ENCODE measurements at regions not wholly inside any gene's neighbourhood (a gene's known extent, or its start where the extent isn't known, plus 50 kb on each side); places are given as distances from the start of the nearest gene placed in this dataset.
"Not testable (repeated sequence)": the region's sequence is repeated elsewhere in the genome, so short reads cannot be mapped to it uniquely, and the experiment has no call there.

- CTCF ChIA-PET; H3K4me1 ChIP-seq (ENCODE audit: control insufficient read depth in 1 of 2, extremely low read depth in 1 of 2, insufficient read depth in 2 of 2, low read length in 2 of 2); H3K4me3 Mint-ChIP-seq; POLR2A ChIA-PET; H3K36me3 ChIP-seq (ENCODE audit: control insufficient read depth in 2 of 2, extremely low read depth in 1 of 2, insufficient read depth in 1 of 2, low read length in 1 of 2); H3K36me3 Mint-ChIP-seq; ATAC-seq (replicated peaks in 1 of 4); H3K27ac Mint-ChIP-seq; H3K27ac ChIP-seq (ENCODE audit: low read length); H3K4me1 Mint-ChIP-seq; DNase-seq; H3K27me3 ChIP-seq (replicated peaks in 1 of 2; ENCODE audit: control insufficient read depth in 2 of 2, extremely low read depth in 1 of 2, insufficient read depth in 2 of 2, low read length in 1 of 2); H3K9me3 ChIP-seq; H3K4me3 ChIP-seq (ENCODE audit: control insufficient read depth in 1 of 2, extremely low read depth in 1 of 2, low read length in 1 of 2); H3K27me3 Mint-ChIP-seq: not testable (repeated sequence)
- peaks cover 5 to 20% (median 7%) of the 10 kb centered on the region in 3 donors for H3K9me3 Mint-ChIP-seq
- 87% methylated on average over 14 of the region's 39 CpGs for WGBS (ENCODE audit: insufficient coverage)
These were observed 354.8 kb downstream of the NUP35 start for GRCh38 chr2:183478941-183479595.

GRCh38 chr2:183487326-183487725, 363.1 kb downstream of the NUP35 start:
- no peak for ATAC-seq (replicated peaks in 1 of 4)
- Histone ChIP-seq H3K27me3 (replicated peaks in 1 of 2; ENCODE audit: control insufficient read depth in 2 of 2, extremely low read depth in 1 of 2, insufficient read depth in 2 of 2, low read length in 1 of 2) (no peaks in the 10 kb centered on the region), H3K4me3 (ENCODE audit: control insufficient read depth in 1 of 2, extremely low read depth in 1 of 2, low read length in 1 of 2) (no peak overlapping the region), H3K36me3 (ENCODE audit: control insufficient read depth in 2 of 2, extremely low read depth in 1 of 2, insufficient read depth in 1 of 2, low read length in 1 of 2) (no peaks in the 10 kb centered on the region), H3K9me3 (no peaks in the 10 kb centered on the region), H3K4me1 (ENCODE audit: control insufficient read depth in 1 of 2, extremely low read depth in 1 of 2, insufficient read depth in 2 of 2, low read length in 2 of 2) (no peaks in the 10 kb centered on the region), H3K27ac (ENCODE audit: low read length) (no peak overlapping the region)
- no peak for DNase-seq
- Mint-ChIP-seq H3K27me3 (no peaks in the 10 kb centered on the region), H3K27ac (no peak overlapping the region), H3K9me3 (peaks cover 3 to 14% (median 10%) of the 10 kb centered on the region in 3 donors), H3K36me3 (no peaks in the 10 kb centered on the region), H3K4me1 (no peaks in the 10 kb centered on the region), H3K4me3 (no peak overlapping the region)
- ChIA-PET CTCF (no interaction called here), POLR2A (no interaction called here)
- WGBS (ENCODE audit: insufficient coverage): no CpG with 5 or more reads among the region's 3 CpGs

- H3K4me1 ChIP-seq (ENCODE audit: control insufficient read depth in 1 of 2, extremely low read depth in 1 of 2, insufficient read depth in 2 of 2, low read length in 2 of 2): no peaks in the 10 kb centered on the region
- ChIA-PET CTCF (no interaction called here), POLR2A (no interaction called here)
- Mint-ChIP-seq H3K4me3 (no peak overlapping the region), H3K4me1 (no peaks in the 10 kb centered on the region), H3K27me3 (no peaks in the 10 kb centered on the region), H3K9me3 (peaks cover 0 to 7% (median 3%) of the 10 kb centered on the region in 3 donors), H3K27ac (no peak overlapping the region), H3K36me3 (no peaks in the 10 kb centered on the region)
- H3K36me3 ChIP-seq (ENCODE audit: control insufficient read depth in 2 of 2, extremely low read depth in 1 of 2, insufficient read depth in 1 of 2, low read length in 1 of 2): no peaks in the 10 kb centered on the region
- H3K27me3 ChIP-seq (replicated peaks in 1 of 2; ENCODE audit: control insufficient read depth in 2 of 2, extremely low read depth in 1 of 2, insufficient read depth in 2 of 2, low read length in 1 of 2): no peaks in the 10 kb centered on the region
- DNase-seq (no peak), ATAC-seq (replicated peaks in 1 of 4) (no peak)
- H3K9me3 ChIP-seq: no peaks in the 10 kb centered on the region
- no peak overlapping the region for H3K27ac ChIP-seq (ENCODE audit: low read length)
- no peak overlapping the region for H3K4me3 ChIP-seq (ENCODE audit: control insufficient read depth in 1 of 2, extremely low read depth in 1 of 2, low read length in 1 of 2)
These were observed 364.2 kb downstream of the NUP35 start for GRCh38 chr2:183488421-183488820.

GRCh38 chr2:183490489-183490888, 366.2 kb downstream of the NUP35 start:
- no peaks in the 10 kb centered on the region for H3K36me3 ChIP-seq (ENCODE audit: control insufficient read depth in 2 of 2, extremely low read depth in 1 of 2, insufficient read depth in 1 of 2, low read length in 1 of 2)
- no peak overlapping the region for H3K4me3 ChIP-seq (ENCODE audit: control insufficient read depth in 1 of 2, extremely low read depth in 1 of 2, low read length in 1 of 2)
- H3K9me3 ChIP-seq: no peaks in the 10 kb centered on the region
- ChIA-PET CTCF (no interaction called here), POLR2A (no interaction called here)
- Mint-ChIP-seq H3K36me3 (no peaks in the 10 kb centered on the region), H3K4me3 (no peak overlapping the region), H3K4me1 (no peaks in the 10 kb centered on the region), H3K9me3 (peaks cover 0 to 3% (median 3%) of the 10 kb centered on the region in 3 donors), H3K27ac (no peak overlapping the region), H3K27me3 (no peaks in the 10 kb centered on the region)
- no CpG with 5 or more reads among the region's 3 CpGs for WGBS (ENCODE audit: insufficient coverage)
- no peaks in the 10 kb centered on the region for H3K27me3 ChIP-seq (replicated peaks in 1 of 2; ENCODE audit: control insufficient read depth in 2 of 2, extremely low read depth in 1 of 2, insufficient read depth in 2 of 2, low read length in 1 of 2)
- no peaks in the 10 kb centered on the region for H3K4me1 ChIP-seq (ENCODE audit: control insufficient read depth in 1 of 2, extremely low read depth in 1 of 2, insufficient read depth in 2 of 2, low read length in 2 of 2)
- ATAC-seq (replicated peaks in 1 of 4) (no peak), DNase-seq (no peak)
- H3K27ac ChIP-seq (ENCODE audit: low read length): no peak overlapping the region

- Mint-ChIP-seq H3K9me3 (peaks cover 0 to 3% (median 3%) of the 10 kb centered on the region in 3 donors), H3K4me3 (no peak overlapping the region), H3K4me1 (no peaks in the 10 kb centered on the region), H3K27ac (no peak overlapping the region), H3K36me3 (no peaks in the 10 kb centered on the region), H3K27me3 (no peaks in the 10 kb centered on the region)
- Histone ChIP-seq H3K36me3 (ENCODE audit: control insufficient read depth in 2 of 2, extremely low read depth in 1 of 2, insufficient read depth in 1 of 2, low read length in 1 of 2) (no peaks in the 10 kb centered on the region), H3K27me3 (replicated peaks in 1 of 2; ENCODE audit: control insufficient read depth in 2 of 2, extremely low read depth in 1 of 2, insufficient read depth in 2 of 2, low read length in 1 of 2) (no peaks in the 10 kb centered on the region), H3K4me3 (ENCODE audit: control insufficient read depth in 1 of 2, extremely low read depth in 1 of 2, low read length in 1 of 2) (no peak overlapping the region), H3K9me3 (no peaks in the 10 kb centered on the region), H3K4me1 (ENCODE audit: control insufficient read depth in 1 of 2, extremely low read depth in 1 of 2, insufficient read depth in 2 of 2, low read length in 2 of 2) (no peaks in the 10 kb centered on the region), H3K27ac (ENCODE audit: low read length) (no peak overlapping the region)
- CTCF ChIA-PET: no interaction called here
- POLR2A ChIA-PET: no interaction called here
- DNase-seq (no peak), ATAC-seq (replicated peaks in 1 of 4) (no peak)
- 80% methylated on average over 1 of the region's 2 CpGs for WGBS (ENCODE audit: insufficient coverage)
These were observed 366.7 kb downstream of the NUP35 start for GRCh38 chr2:183490914-183491313.

- Mint-ChIP-seq H3K4me3 (no peak overlapping the region), H3K27me3 (no peaks in the 10 kb centered on the region), H3K36me3 (no peaks in the 10 kb centered on the region), H3K4me1 (no peaks in the 10 kb centered on the region), H3K9me3 (peaks cover 0 to 3% (median 3%) of the 10 kb centered on the region in 3 donors), H3K27ac (no peak overlapping the region)
- ATAC-seq (replicated peaks in 1 of 4) (no peak), DNase-seq (no peak)
- no peak overlapping the region for H3K4me3 ChIP-seq (ENCODE audit: control insufficient read depth in 1 of 2, extremely low read depth in 1 of 2, low read length in 1 of 2)
- H3K9me3 ChIP-seq: no peaks in the 10 kb centered on the region
- no peaks in the 10 kb centered on the region for H3K27me3 ChIP-seq (replicated peaks in 1 of 2; ENCODE audit: control insufficient read depth in 2 of 2, extremely low read depth in 1 of 2, insufficient read depth in 2 of 2, low read length in 1 of 2)
- WGBS (ENCODE audit: insufficient coverage): no CpG with 5 or more reads among the region's 5 CpGs
- H3K36me3 ChIP-seq (ENCODE audit: control insufficient read depth in 2 of 2, extremely low read depth in 1 of 2, insufficient read depth in 1 of 2, low read length in 1 of 2): no peaks in the 10 kb centered on the region
- H3K4me1 ChIP-seq (ENCODE audit: control insufficient read depth in 1 of 2, extremely low read depth in 1 of 2, insufficient read depth in 2 of 2, low read length in 2 of 2): no peaks in the 10 kb centered on the region
- POLR2A ChIA-PET: no interaction called here
- CTCF ChIA-PET: no interaction called here
- H3K27ac ChIP-seq (ENCODE audit: low read length): no peak overlapping the region
These were observed 368.8 kb downstream of the NUP35 start for GRCh38 chr2:183493040-183493439.

- WGBS (ENCODE audit: insufficient coverage): no CpG with 5 or more reads among the region's 2 CpGs
- no peak for DNase-seq
- CTCF ChIA-PET: no interaction called here
- Histone ChIP-seq H3K9me3 (no peaks in the 10 kb centered on the region), H3K36me3 (ENCODE audit: control insufficient read depth in 2 of 2, extremely low read depth in 1 of 2, insufficient read depth in 1 of 2, low read length in 1 of 2) (no peaks in the 10 kb centered on the region), H3K27ac (ENCODE audit: low read length) (no peak overlapping the region), H3K4me1 (ENCODE audit: control insufficient read depth in 1 of 2, extremely low read depth in 1 of 2, insufficient read depth in 2 of 2, low read length in 2 of 2) (no peaks in the 10 kb centered on the region), H3K4me3 (ENCODE audit: control insufficient read depth in 1 of 2, extremely low read depth in 1 of 2, low read length in 1 of 2) (no peak overlapping the region), H3K27me3 (replicated peaks in 1 of 2; ENCODE audit: control insufficient read depth in 2 of 2, extremely low read depth in 1 of 2, insufficient read depth in 2 of 2, low read length in 1 of 2) (no peaks in the 10 kb centered on the region)
- Mint-ChIP-seq H3K27ac (no peak overlapping the region), H3K4me3 (no peak overlapping the region), H3K9me3 (peaks cover 0 to 3% (median 3%) of the 10 kb centered on the region in 3 donors), H3K4me1 (no peaks in the 10 kb centered on the region), H3K36me3 (no peaks in the 10 kb centered on the region), H3K27me3 (no peaks in the 10 kb centered on the region)
- POLR2A ChIA-PET: no interaction called here
- no peak for ATAC-seq (replicated peaks in 1 of 4)
These were observed 370.8 kb downstream of the NUP35 start for GRCh38 chr2:183495079-183495478.
